ENCODE measurements at regions not wholly inside any gene's neighbourhood (a gene's known extent, or its start where the extent isn't known, plus 50 kb on each side); places are given as distances from the start of the nearest gene placed in this dataset.

DNA sequence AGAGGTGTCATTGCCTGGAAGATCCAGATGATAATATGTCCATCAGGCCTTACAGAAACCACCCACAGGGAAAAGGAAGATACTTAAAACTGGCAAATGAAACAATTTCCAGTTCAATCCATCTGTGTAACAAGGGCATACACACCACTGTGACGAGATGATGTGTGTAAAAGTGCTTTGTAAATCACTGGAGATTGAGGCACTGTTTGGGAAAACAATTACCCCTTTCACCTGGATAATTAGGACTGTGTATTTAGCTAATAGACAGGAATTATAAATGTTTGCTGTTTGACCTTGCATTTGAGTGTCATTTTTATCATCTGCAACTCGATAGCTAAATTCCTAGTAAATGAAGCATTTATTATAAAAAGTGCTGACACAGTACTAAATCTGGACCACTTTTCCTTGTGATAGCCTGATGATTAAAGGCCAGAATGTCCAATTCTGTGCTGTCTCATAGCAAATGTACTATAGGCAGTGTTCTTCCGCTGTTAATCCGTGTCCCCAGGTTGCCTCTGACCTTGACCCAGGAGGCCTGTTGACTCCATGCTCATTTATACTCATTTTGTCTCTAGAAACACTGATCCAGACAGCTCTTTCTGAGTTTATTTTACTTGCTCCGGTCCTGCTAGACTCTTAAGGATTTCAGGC lies 105.8 kb downstream of the LACC1 start:
- no peaks in the 10 kb centered on the region for H3K36me3 ChIP-seq (ENCODE audit: control insufficient read depth, insufficient read depth, low read length)
- H3K9ac ChIP-seq (ENCODE audit: insufficient read depth, low read length), result no peak overlapping the region
- TF ChIP-seq, protein P1, sequence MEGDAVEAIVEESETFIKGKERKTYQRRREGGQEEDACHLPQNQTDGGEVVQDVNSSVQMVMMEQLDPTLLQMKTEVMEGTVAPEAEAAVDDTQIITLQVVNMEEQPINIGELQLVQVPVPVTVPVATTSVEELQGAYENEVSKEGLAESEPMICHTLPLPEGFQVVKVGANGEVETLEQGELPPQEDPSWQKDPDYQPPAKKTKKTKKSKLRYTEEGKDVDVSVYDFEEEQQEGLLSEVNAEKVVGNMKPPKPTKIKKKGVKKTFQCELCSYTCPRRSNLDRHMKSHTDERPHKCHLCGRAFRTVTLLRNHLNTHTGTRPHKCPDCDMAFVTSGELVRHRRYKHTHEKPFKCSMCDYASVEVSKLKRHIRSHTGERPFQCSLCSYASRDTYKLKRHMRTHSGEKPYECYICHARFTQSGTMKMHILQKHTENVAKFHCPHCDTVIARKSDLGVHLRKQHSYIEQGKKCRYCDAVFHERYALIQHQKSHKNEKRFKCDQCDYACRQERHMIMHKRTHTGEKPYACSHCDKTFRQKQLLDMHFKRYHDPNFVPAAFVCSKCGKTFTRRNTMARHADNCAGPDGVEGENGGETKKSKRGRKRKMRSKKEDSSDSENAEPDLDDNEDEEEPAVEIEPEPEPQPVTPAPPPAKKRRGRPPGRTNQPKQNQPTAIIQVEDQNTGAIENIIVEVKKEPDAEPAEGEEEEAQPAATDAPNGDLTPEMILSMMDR (conservative IDR thresholded peaks at IDR 0.05 in 1 of 2, IDR thresholded peaks at IDR 0.05 in 1 of 2; ENCODE audit: low read depth in 1 of 2, low read length in 2 of 2), result no peak
- TF ChIP-seq EZH2 (IDR thresholded peaks at IDR 0.05; ENCODE audit: low read length, missing control alignments), result no peak
- H4K20me1 ChIP-seq (ENCODE audit: control insufficient read depth, extremely low read depth, insufficient read depth, low read length), result no peaks in the 10 kb centered on the region
- H3K27ac ChIP-seq (ENCODE audit: insufficient read depth, low read length), result no peak overlapping the region
- DNase-seq (ENCODE audit: low read depth in 2 of 2), result peak in 1 of 2 donors; percentile 4
- no peak overlapping the region for H3K4me2 ChIP-seq (ENCODE audit: extremely low read depth, insufficient read depth, low read length)
- H3K4me1 ChIP-seq (ENCODE audit: control insufficient read depth, extremely low read depth, insufficient read depth, low read length), result no peaks in the 10 kb centered on the region
- H2AFZ ChIP-seq (ENCODE audit: low read length), result no peak overlapping the region
- H3K27me3 ChIP-seq (ENCODE audit: control insufficient read depth, insufficient read depth, low read length), result no peaks in the 10 kb centered on the region
- no peaks in the 10 kb centered on the region for H3K79me2 ChIP-seq (ENCODE audit: control insufficient read depth, insufficient read depth, low read length)
- no peaks in the 10 kb centered on the region for H3K9me3 ChIP-seq (ENCODE audit: control insufficient read depth, insufficient read depth, low read depth, low read length)
- H3K4me3 ChIP-seq (replicated peaks in 1 of 4; ENCODE audit: control extremely low read depth in 1 of 4, insufficient read depth in 1 of 4, low read depth in 3 of 4, low read length in 4 of 4), result no peak overlapping the region

DNA sequence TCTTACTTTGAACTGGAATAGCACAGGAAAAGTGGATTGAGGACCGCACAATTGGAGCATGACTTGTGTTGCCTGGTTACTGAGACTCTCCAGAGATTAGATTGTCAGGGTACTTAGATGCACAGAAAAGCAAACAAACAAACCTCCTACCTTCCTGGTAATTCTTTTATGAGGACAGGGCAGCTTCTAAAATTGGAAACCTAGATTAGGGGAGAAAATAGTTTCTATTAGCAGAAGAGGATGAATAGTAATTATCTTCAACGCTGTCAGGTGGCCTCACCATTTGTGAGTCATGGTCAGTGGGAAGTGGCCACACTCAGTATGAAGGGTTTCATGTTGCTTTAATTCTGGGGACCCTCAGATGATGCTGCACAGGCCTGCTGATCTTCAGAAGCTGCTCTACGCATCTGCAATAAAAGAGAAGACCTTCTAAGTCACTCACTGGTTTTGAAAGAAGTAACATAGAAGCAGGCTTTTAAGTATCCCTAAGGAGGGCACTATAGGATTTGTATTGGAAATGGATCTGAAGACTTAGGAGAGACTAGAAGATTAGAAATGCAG lies 106.8 kb downstream of the LACC1 start:
- TF ChIP-seq, protein P1 (conservative IDR thresholded peaks at IDR 0.05 in 1 of 2, IDR thresholded peaks at IDR 0.05 in 1 of 2; ENCODE audit: low read depth in 1 of 2, low read length in 2 of 2), result no peak
- no peak for TF ChIP-seq EZH2 (IDR thresholded peaks at IDR 0.05; ENCODE audit: low read length, missing control alignments)
- no peaks in the 10 kb centered on the region for H3K36me3 ChIP-seq (ENCODE audit: control insufficient read depth, insufficient read depth, low read length)
- DNase-seq (ENCODE audit: low read depth in 2 of 2), result peak; percentile 15 to 18
- H3K27ac ChIP-seq (ENCODE audit: insufficient read depth, low read length), result no peak overlapping the region
- H3K4me2 ChIP-seq (ENCODE audit: extremely low read depth, insufficient read depth, low read length), result no peak overlapping the region
- no peaks in the 10 kb centered on the region for H3K4me1 ChIP-seq (ENCODE audit: control insufficient read depth, extremely low read depth, insufficient read depth, low read length)
- no peak overlapping the region for H3K4me3 ChIP-seq (replicated peaks in 1 of 4; ENCODE audit: control extremely low read depth in 1 of 4, insufficient read depth in 1 of 4, low read depth in 3 of 4, low read length in 4 of 4)
- H3K27me3 ChIP-seq (ENCODE audit: control insufficient read depth, insufficient read depth, low read length), result peaks cover 1% of the 10 kb centered on the region
- H4K20me1 ChIP-seq (ENCODE audit: control insufficient read depth, extremely low read depth, insufficient read depth, low read length), result no peaks in the 10 kb centered on the region
- H3K9ac ChIP-seq (ENCODE audit: insufficient read depth, low read length), result no peak overlapping the region
- no peaks in the 10 kb centered on the region for H3K9me3 ChIP-seq (ENCODE audit: control insufficient read depth, insufficient read depth, low read depth, low read length)
- no peaks in the 10 kb centered on the region for H3K79me2 ChIP-seq (ENCODE audit: control insufficient read depth, insufficient read depth, low read length)
- H2AFZ ChIP-seq (ENCODE audit: low read length), result no peak overlapping the region

DNA sequence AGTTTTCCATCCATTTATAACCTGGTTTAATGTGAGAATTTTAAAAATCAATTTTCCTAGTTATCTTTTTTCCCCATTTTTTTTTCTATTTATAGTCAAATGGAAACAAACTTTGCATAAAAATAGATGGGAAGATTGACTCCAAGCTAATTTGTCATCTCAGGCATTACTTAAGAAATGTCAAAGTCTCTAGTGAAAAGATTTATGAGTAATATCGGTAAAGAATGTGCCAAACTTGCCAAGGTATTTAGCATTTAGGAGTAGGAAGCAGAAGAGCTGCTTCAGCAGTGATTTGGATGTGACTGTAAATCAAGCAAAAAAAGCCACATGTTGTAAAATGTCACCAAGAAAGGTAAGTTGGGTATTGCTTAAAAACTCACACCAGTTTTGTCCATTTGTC lies 108.6 kb downstream of the LACC1 start:
- Histone ChIP-seq H3K27me3 (ENCODE audit: control insufficient read depth, insufficient read depth, low read length) (peaks cover 6% of the 10 kb centered on the region), H3K9ac (ENCODE audit: insufficient read depth, low read length) (no peak overlapping the region), H3K27ac (ENCODE audit: insufficient read depth, low read length) (no peak overlapping the region), H3K4me2 (ENCODE audit: extremely low read depth, insufficient read depth, low read length) (no peak overlapping the region), H3K4me3 (replicated peaks in 1 of 4; ENCODE audit: control extremely low read depth in 1 of 4, insufficient read depth in 1 of 4, low read depth in 3 of 4, low read length in 4 of 4) (no peak overlapping the region), H3K4me1 (ENCODE audit: control insufficient read depth, extremely low read depth, insufficient read depth, low read length) (no peaks in the 10 kb centered on the region), H3K79me2 (ENCODE audit: control insufficient read depth, insufficient read depth, low read length) (no peaks in the 10 kb centered on the region), H3K9me3 (ENCODE audit: control insufficient read depth, insufficient read depth, low read depth, low read length) (no peaks in the 10 kb centered on the region), H4K20me1 (ENCODE audit: control insufficient read depth, extremely low read depth, insufficient read depth, low read length) (no peaks in the 10 kb centered on the region), H2AFZ (ENCODE audit: low read length) (no peak overlapping the region), H3K36me3 (ENCODE audit: control insufficient read depth, insufficient read depth, low read length) (no peaks in the 10 kb centered on the region)
- TF ChIP-seq, protein P1 (conservative IDR thresholded peaks at IDR 0.05 in 1 of 2, IDR thresholded peaks at IDR 0.05 in 1 of 2; ENCODE audit: low read depth in 1 of 2, low read length in 2 of 2), result no peak
- no peak for TF ChIP-seq EZH2 (IDR thresholded peaks at IDR 0.05; ENCODE audit: low read length, missing control alignments)
- peak in 1 of 2 donors; percentile 55 for DNase-seq (ENCODE audit: low read depth in 2 of 2)

All from fibroblast of lung (primary cell).